Keratinocyte (primary cell): ENCODE measurements at regions not wholly inside any gene's neighbourhood (a gene's known extent, or its start where the extent isn't known, plus 50 kb on each side); places are given as distances from the start of the nearest gene placed in this dataset.

Experiments used
- DNase-seq: peaks from one replicate; pipeline ENCODE4 v3.0.0-alpha.2; 2011; ENCODE audit warnings: low read depth, missing footprints, low spot score
- FAIRE-seq: peaks from 2 replicates; lab custom pipeline; 2011; peaks lifted over from hg19 to GRCh38; lab: Jason Lieb, UNC
- H2AFZ ChIP-seq: 2 replicates; pipeline ENCODE4 v1.6.0; 2012; ENCODE audit warnings: low read length, control low read depth, inconsistent platforms; ENCODE audit not compliant: control insufficient read depth
- H3K27ac ChIP-seq: 2 replicates; pipeline ENCODE4 v1.5.1; 2011; ENCODE audit warnings: low read length; ENCODE audit not compliant: control insufficient read depth, insufficient read depth
- H3K27me3 ChIP-seq: 3 replicates; pipeline ENCODE4 v1.6.0; 2011; ENCODE audit warnings: low read length; ENCODE audit not compliant: control insufficient read depth, insufficient read depth; ENCODE audit errors: extremely low read depth
- H3K36me3 ChIP-seq, 2 experiments: 2 replicates in 1 of 2; 3 replicates in 1 of 2; pipeline ENCODE4 v1.5.1; 2011; ENCODE audit warnings: low read length in 2 of 2, mild to moderate bottlenecking in 1 of 2; ENCODE audit not compliant: control insufficient read depth in 2 of 2, insufficient read depth in 2 of 2; ENCODE audit errors: extremely low read depth in 1 of 2
- H3K4me1 ChIP-seq: 3 replicates; pipeline ENCODE4 v1.5.1; 2011; ENCODE audit warnings: low read length; ENCODE audit not compliant: control insufficient read depth, insufficient read depth; ENCODE audit errors: extremely low read depth
- H3K4me2 ChIP-seq: 3 replicates; pipeline ENCODE4 v1.6.0; 2011; ENCODE audit warnings: low read depth, low read length; ENCODE audit not compliant: control insufficient read depth, insufficient read depth; ENCODE audit errors: extremely low read depth
- H3K4me3 ChIP-seq, 3 experiments: fragments of 200-600 bp in 1 of 3; sonication (generic) in 1 of 3; 2 replicates in 2 of 3; 3 replicates in 1 of 3; pipeline ENCODE4 v1.5.1; 2011 to 2016; ENCODE audit warnings: low read length in 3 of 3, mild to moderate bottlenecking in 3 of 3, control low read depth in 2 of 3, inconsistent platforms in 1 of 3, low read depth in 1 of 3, mixed read lengths in 1 of 3, mixed run types in 1 of 3, moderate library complexity in 1 of 3; ENCODE audit not compliant: control insufficient read depth in 2 of 3, insufficient read depth in 2 of 3; ENCODE audit errors: extremely low read depth in 1 of 3
- H3K79me2 ChIP-seq: 2 replicates; pipeline ENCODE4 v1.6.0; 2012; ENCODE audit warnings: low read length; ENCODE audit not compliant: control insufficient read depth, insufficient read depth
- H3K9ac ChIP-seq: 3 replicates; pipeline ENCODE4 v1.6.0; 2011; ENCODE audit warnings: low read length; ENCODE audit not compliant: control insufficient read depth, insufficient read depth; ENCODE audit errors: extremely low read depth
- H3K9me1 ChIP-seq: 3 replicates; pipeline ENCODE4 v1.6.0; 2011; ENCODE audit warnings: low read length; ENCODE audit not compliant: control insufficient read depth, insufficient read depth; ENCODE audit errors: extremely low read depth
- H3K9me3 ChIP-seq: 2 replicates; pipeline ENCODE4 v1.5.1; 2012; ENCODE audit warnings: low read depth, low read length; ENCODE audit not compliant: control insufficient read depth
- H4K20me1 ChIP-seq: 3 replicates; pipeline ENCODE4 v1.6.0; 2011; ENCODE audit warnings: low read length; ENCODE audit not compliant: control insufficient read depth, insufficient read depth; ENCODE audit errors: extremely low read depth
- EZH2 ChIP-seq: IDR thresholded peaks from one replicate; pipeline ENCODE4 v1.6.1; 2012; ENCODE audit warnings: inconsistent platforms, mild to moderate bottlenecking, low read length, moderate library complexity
- dilution Hi-C: fragments of 300-500 bp; cut with MboI; formaldehyde crosslinking; loops from one replicate; pipeline ENCODE4 v1.7.0; 2020; ENCODE audit warnings: low sequenced_read_pairs; ENCODE audit not compliant: extremely low pct_ligation_motif_present
- TF ChIP-seq, protein P1 (sequence below), 3 experiments: IDR thresholded peaks in 1 of 3; conservative IDR thresholded peaks in 1 of 3; optimal IDR thresholded peaks in 1 of 3; 2 replicates in 2 of 3; 3 replicates in 1 of 3; pipeline versions ENCODE3 to v1.5.1; 2011; ENCODE audit warnings: low read length in 3 of 3, mild to moderate bottlenecking in 3 of 3, moderate library complexity in 2 of 3, control low read depth in 1 of 3, inconsistent platforms in 1 of 3; ENCODE audit not compliant: insufficient read depth in 2 of 3; ENCODE audit errors: extremely low read depth in 1 of 3

DNA sequence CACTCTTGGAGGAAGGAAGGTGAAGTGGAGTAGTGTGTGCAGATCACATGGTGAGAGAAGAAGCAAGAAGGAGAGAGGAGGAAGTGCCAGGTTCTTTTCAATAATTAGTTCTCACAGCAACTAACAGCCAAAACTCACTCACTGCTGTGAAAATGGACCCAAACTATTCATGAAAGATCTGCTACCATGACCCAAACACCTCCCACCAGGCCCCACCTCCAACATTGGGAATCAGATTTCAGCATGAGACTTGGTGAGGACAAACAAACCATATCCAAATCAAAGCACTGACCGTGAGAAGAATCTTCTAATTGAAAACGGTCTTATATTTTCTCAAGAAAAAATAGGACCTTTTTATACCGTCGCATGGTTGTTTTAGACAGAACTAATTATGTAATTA is 468.7 kb upstream of the TYRP1 start:
- no peak for TF ChIP-seq EZH2
- TF ChIP-seq, protein P1, sequence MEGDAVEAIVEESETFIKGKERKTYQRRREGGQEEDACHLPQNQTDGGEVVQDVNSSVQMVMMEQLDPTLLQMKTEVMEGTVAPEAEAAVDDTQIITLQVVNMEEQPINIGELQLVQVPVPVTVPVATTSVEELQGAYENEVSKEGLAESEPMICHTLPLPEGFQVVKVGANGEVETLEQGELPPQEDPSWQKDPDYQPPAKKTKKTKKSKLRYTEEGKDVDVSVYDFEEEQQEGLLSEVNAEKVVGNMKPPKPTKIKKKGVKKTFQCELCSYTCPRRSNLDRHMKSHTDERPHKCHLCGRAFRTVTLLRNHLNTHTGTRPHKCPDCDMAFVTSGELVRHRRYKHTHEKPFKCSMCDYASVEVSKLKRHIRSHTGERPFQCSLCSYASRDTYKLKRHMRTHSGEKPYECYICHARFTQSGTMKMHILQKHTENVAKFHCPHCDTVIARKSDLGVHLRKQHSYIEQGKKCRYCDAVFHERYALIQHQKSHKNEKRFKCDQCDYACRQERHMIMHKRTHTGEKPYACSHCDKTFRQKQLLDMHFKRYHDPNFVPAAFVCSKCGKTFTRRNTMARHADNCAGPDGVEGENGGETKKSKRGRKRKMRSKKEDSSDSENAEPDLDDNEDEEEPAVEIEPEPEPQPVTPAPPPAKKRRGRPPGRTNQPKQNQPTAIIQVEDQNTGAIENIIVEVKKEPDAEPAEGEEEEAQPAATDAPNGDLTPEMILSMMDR (optimal IDR thresholded peaks at IDR 0.05 in 1 of 3, IDR thresholded peaks at IDR 0.05 in 1 of 3, conservative IDR thresholded peaks at IDR 0.05 in 1 of 3; ENCODE audit: extremely low read depth in 1 of 3, insufficient read depth in 2 of 3, low read length in 3 of 3) = no peak
- no peaks in the 10 kb centered on the region for H4K20me1 ChIP-seq
- no peak overlapping the region for H3K4me3 ChIP-seq
- dilution Hi-C loops = no loop called here
- H3K79me2 ChIP-seq = no peaks in the 10 kb centered on the region
- no peak overlapping the region for H3K27ac ChIP-seq
- no peak overlapping the region for H2AFZ ChIP-seq
- no peak overlapping the region for H3K4me2 ChIP-seq
- no peaks in the 10 kb centered on the region for H3K36me3 ChIP-seq
- no peaks in the 10 kb centered on the region for H3K4me1 ChIP-seq
- no peaks in the 10 kb centered on the region for H3K9me1 ChIP-seq
- no peaks in the 10 kb centered on the region for H3K9me3 ChIP-seq
- H3K27me3 ChIP-seq = no peaks in the 10 kb centered on the region
- DNase-seq (no peak), FAIRE-seq (no peak)
- no peak overlapping the region for H3K9ac ChIP-seq

DNA sequence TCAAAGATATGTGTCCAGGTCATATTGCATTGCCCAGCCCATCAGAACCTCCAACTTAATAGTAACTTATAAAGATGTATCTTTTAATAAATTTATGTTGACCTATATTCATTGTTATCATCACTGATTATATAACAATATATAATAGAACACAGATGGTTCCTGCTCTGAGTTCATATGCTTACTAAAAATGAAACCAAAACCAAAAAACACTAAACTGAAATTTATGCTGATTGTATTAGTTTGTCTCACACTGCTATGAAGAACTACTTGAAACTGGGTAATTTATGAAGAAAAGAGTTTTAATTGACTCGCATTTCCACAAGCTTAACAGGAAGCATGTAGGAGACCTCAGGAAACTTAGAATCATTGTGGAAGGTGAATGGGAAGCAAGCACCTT is 462.5 kb upstream of the TYRP1 start:
- H3K9me1 ChIP-seq = no peaks in the 10 kb centered on the region
- H3K4me3 ChIP-seq = no peak overlapping the region
- no peaks in the 10 kb centered on the region for H3K4me1 ChIP-seq
- H3K79me2 ChIP-seq = no peaks in the 10 kb centered on the region
- no peaks in the 10 kb centered on the region for H4K20me1 ChIP-seq
- H3K27ac ChIP-seq = no peak overlapping the region
- no peak overlapping the region for H2AFZ ChIP-seq
- no peak overlapping the region for H3K9ac ChIP-seq
- DNase-seq = no peak
- no peaks in the 10 kb centered on the region for H3K36me3 ChIP-seq
- TF ChIP-seq, protein P1 (optimal IDR thresholded peaks at IDR 0.05 in 1 of 3, IDR thresholded peaks at IDR 0.05 in 1 of 3, conservative IDR thresholded peaks at IDR 0.05 in 1 of 3; ENCODE audit: extremely low read depth in 1 of 3, insufficient read depth in 2 of 3, low read length in 3 of 3) = no peak
- TF ChIP-seq EZH2 = no peak
- FAIRE-seq = no peak
- no peak overlapping the region for H3K4me2 ChIP-seq
- dilution Hi-C loops = no loop called here
- H3K9me3 ChIP-seq = no peaks in the 10 kb centered on the region
- H3K27me3 ChIP-seq = no peaks in the 10 kb centered on the region
